ENCODE measurements at regions not wholly inside any gene's neighbourhood (a gene's known extent, or its start where the extent isn't known, plus 50 kb on each side); places are given as distances from the start of the nearest gene placed in this dataset.

- H3K4me3 ChIP-seq (ENCODE audit: low read length, poor library complexity, severe bottlenecking): no peak overlapping the region
- H3K4me1 ChIP-seq (ENCODE audit: insufficient read depth, low read length, poor library complexity, severe bottlenecking): no peaks in the 10 kb centered on the region
- no peaks in the 10 kb centered on the region for H4K20me1 ChIP-seq (ENCODE audit: insufficient read depth, low read length, poor library complexity, severe bottlenecking)
- H2AFZ ChIP-seq (ENCODE audit: low read length): no peak overlapping the region
- no peaks in the 10 kb centered on the region for H3K9me2 ChIP-seq (replicated peaks; ENCODE audit: low read depth, low read length)
- no peaks in the 10 kb centered on the region for H3K27me3 ChIP-seq (ENCODE audit: insufficient read depth, low read length, poor library complexity, severe bottlenecking)
- no peaks in the 10 kb centered on the region for H3K9me3 ChIP-seq (ENCODE audit: insufficient read depth, low read depth, low read length)
- no peaks in the 10 kb centered on the region for H3K79me2 ChIP-seq (ENCODE audit: insufficient read depth, low read length)
- no peaks in the 10 kb centered on the region for H3K36me3 ChIP-seq (ENCODE audit: insufficient read depth, low read length)
- H3K9ac ChIP-seq (ENCODE audit: low read depth, low read length, poor library complexity, severe bottlenecking): no peak overlapping the region
- TF ChIP-seq CTCF (conservative IDR thresholded peaks at IDR 0.05; ENCODE audit: low read length): no peak
- no peak for TF ChIP-seq EZH2phosphoT487 (IDR thresholded peaks at IDR 0.05; ENCODE audit: borderline replicate concordance)
- no peak overlapping the region for H3K4me2 ChIP-seq (ENCODE audit: low read depth, low read length, poor library complexity, severe bottlenecking)
- H3F3A ChIP-seq (ENCODE audit: low read depth): no peaks in the 10 kb centered on the region
Measured at GRCh38 chr1:238608144-238608543, 717.4 kb upstream of the ZP4 start.

GRCh38 chr1:238606896-238607295 is 716.2 kb upstream of the ZP4 start:
- no peaks in the 10 kb centered on the region for H3K36me3 ChIP-seq (ENCODE audit: insufficient read depth, low read length)
- H3K27me3 ChIP-seq (ENCODE audit: insufficient read depth, low read length, poor library complexity, severe bottlenecking): no peaks in the 10 kb centered on the region
- H3K9ac ChIP-seq (ENCODE audit: low read depth, low read length, poor library complexity, severe bottlenecking): no peak overlapping the region
- H3F3A ChIP-seq (ENCODE audit: low read depth): no peaks in the 10 kb centered on the region
- H3K4me1 ChIP-seq (ENCODE audit: insufficient read depth, low read length, poor library complexity, severe bottlenecking): no peaks in the 10 kb centered on the region
- H3K4me3 ChIP-seq (ENCODE audit: low read length, poor library complexity, severe bottlenecking): no peak overlapping the region
- H4K20me1 ChIP-seq (ENCODE audit: insufficient read depth, low read length, poor library complexity, severe bottlenecking): no peaks in the 10 kb centered on the region
- no peak overlapping the region for H3K4me2 ChIP-seq (ENCODE audit: low read depth, low read length, poor library complexity, severe bottlenecking)
- no peak for TF ChIP-seq CTCF (conservative IDR thresholded peaks at IDR 0.05; ENCODE audit: low read length)
- TF ChIP-seq EZH2phosphoT487 (IDR thresholded peaks at IDR 0.05; ENCODE audit: borderline replicate concordance): no peak
- H3K9me3 ChIP-seq (ENCODE audit: insufficient read depth, low read depth, low read length): no peaks in the 10 kb centered on the region
- H2AFZ ChIP-seq (ENCODE audit: low read length): no peak overlapping the region
- no peaks in the 10 kb centered on the region for H3K79me2 ChIP-seq (ENCODE audit: insufficient read depth, low read length)
- no peaks in the 10 kb centered on the region for H3K9me2 ChIP-seq (replicated peaks; ENCODE audit: low read depth, low read length)

GRCh38 chr1:238606457-238606856 is 715.7 kb upstream of the ZP4 start:
- H3K79me2 ChIP-seq (ENCODE audit: insufficient read depth, low read length): no peaks in the 10 kb centered on the region
- H3K4me2 ChIP-seq (ENCODE audit: low read depth, low read length, poor library complexity, severe bottlenecking): no peak overlapping the region
- no peaks in the 10 kb centered on the region for H3K36me3 ChIP-seq (ENCODE audit: insufficient read depth, low read length)
- no peak overlapping the region for H3K9ac ChIP-seq (ENCODE audit: low read depth, low read length, poor library complexity, severe bottlenecking)
- no peaks in the 10 kb centered on the region for H3K4me1 ChIP-seq (ENCODE audit: insufficient read depth, low read length, poor library complexity, severe bottlenecking)
- H3K9me2 ChIP-seq (replicated peaks; ENCODE audit: low read depth, low read length): no peaks in the 10 kb centered on the region
- H3F3A ChIP-seq (ENCODE audit: low read depth): no peaks in the 10 kb centered on the region
- no peaks in the 10 kb centered on the region for H3K27me3 ChIP-seq (ENCODE audit: insufficient read depth, low read length, poor library complexity, severe bottlenecking)
- TF ChIP-seq CTCF (conservative IDR thresholded peaks at IDR 0.05; ENCODE audit: low read length) (no peak), EZH2phosphoT487 (IDR thresholded peaks at IDR 0.05; ENCODE audit: borderline replicate concordance) (no peak)
- no peak overlapping the region for H2AFZ ChIP-seq (ENCODE audit: low read length)
- H3K9me3 ChIP-seq (ENCODE audit: insufficient read depth, low read depth, low read length): no peaks in the 10 kb centered on the region
- H4K20me1 ChIP-seq (ENCODE audit: insufficient read depth, low read length, poor library complexity, severe bottlenecking): no peaks in the 10 kb centered on the region
- no peak overlapping the region for H3K4me3 ChIP-seq (ENCODE audit: low read length, poor library complexity, severe bottlenecking)
